ENCODE measurements at regions not wholly inside any gene's neighbourhood (a gene's known extent, or its start where the extent isn't known, plus 50 kb on each side); places are given as distances from the start of the nearest gene placed in this dataset.
A peak's percentile ranks its signal among the peaks of the same experiment; 100 is the strongest.
"Not testable (repeated sequence)": the region's sequence is repeated elsewhere in the genome, so short reads cannot be mapped to it uniquely, and the experiment has no call there.

DNA sequence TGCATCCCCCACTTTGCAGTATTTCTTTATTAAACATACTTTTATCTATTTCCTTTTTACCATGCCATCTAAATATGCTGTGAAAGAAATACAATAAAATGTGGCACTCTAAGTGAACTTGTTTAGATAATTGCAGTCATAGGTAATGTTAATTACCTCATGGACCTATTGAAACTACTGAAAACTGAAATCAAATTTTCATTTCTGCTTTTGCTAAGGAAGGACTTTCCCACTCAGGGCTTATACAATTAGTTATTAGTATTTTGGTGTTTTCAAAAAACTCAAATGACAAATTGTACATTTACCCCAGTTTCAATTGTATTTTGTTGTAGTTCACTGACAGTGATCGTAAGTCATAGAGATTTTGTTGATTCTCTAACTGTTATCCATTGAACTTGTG is 88.4 kb downstream of the ID4 start:
- DNase-seq (ENCODE audit: extremely low read depth, insufficient read length): peak; percentile 6
- Histone ChIP-seq H3K27me3 (replicated peaks; ENCODE audit: control insufficient read depth, insufficient read depth, low read length) (no peaks in the 10 kb centered on the region), H3K4me3 (replicated peaks; ENCODE audit: low read depth, low read length) (no peak overlapping the region), H3K36me3 (ENCODE audit: control insufficient read depth, insufficient read depth, low read length) (no peaks in the 10 kb centered on the region)
- TF ChIP-seq, protein P1, sequence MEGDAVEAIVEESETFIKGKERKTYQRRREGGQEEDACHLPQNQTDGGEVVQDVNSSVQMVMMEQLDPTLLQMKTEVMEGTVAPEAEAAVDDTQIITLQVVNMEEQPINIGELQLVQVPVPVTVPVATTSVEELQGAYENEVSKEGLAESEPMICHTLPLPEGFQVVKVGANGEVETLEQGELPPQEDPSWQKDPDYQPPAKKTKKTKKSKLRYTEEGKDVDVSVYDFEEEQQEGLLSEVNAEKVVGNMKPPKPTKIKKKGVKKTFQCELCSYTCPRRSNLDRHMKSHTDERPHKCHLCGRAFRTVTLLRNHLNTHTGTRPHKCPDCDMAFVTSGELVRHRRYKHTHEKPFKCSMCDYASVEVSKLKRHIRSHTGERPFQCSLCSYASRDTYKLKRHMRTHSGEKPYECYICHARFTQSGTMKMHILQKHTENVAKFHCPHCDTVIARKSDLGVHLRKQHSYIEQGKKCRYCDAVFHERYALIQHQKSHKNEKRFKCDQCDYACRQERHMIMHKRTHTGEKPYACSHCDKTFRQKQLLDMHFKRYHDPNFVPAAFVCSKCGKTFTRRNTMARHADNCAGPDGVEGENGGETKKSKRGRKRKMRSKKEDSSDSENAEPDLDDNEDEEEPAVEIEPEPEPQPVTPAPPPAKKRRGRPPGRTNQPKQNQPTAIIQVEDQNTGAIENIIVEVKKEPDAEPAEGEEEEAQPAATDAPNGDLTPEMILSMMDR (IDR thresholded peaks at IDR 0.05; ENCODE audit: insufficient read depth, low read length, poor library complexity, severe bottlenecking): no peak

DNA sequence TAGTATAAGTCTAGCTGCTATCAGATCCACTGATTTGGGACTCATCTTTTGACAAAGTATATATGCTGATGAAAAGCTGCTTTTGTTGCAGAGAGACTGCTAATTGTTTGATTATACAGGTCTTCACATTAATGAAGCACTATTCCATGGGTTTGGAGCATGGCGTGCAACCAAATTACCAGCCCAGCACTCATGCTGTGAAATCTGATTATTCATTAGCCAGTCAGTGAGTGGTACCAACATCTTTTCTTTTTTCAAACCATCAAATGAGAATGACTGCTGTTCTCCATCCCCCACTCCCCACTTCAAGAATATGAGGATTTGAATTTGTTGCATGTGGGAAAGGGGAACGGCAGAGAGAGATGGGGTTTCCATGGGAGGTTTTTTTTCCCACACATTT is 91.3 kb downstream of the ID4 start:
- TF ChIP-seq, protein P1 (IDR thresholded peaks at IDR 0.05; ENCODE audit: insufficient read depth, low read length, poor library complexity, severe bottlenecking): no peak

DNA sequence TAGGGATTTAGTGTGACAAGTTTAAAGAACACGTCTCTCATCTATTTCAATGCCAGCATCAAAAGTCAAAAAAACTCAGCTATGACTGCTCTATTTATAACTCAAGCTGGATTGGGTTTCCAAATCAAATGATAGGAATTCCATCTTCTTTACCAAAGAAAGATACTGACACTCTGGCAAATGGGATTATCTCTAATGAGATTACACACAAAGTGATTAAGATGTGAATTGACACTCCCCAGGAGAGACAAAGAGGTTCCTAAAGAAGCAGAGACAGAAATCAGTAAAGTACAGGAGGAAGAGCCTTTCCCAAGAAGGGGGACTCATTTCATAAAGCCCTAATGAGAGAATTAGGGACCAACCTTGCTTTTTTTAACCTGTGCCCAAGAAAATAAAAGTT is 92.1 kb downstream of the ID4 start:
- DNase-seq (ENCODE audit: extremely low read depth, insufficient read length): no peak
- TF ChIP-seq, protein P1 (IDR thresholded peaks at IDR 0.05; ENCODE audit: insufficient read depth, low read length, poor library complexity, severe bottlenecking): no peak
- Histone ChIP-seq H3K27me3 (replicated peaks; ENCODE audit: control insufficient read depth, insufficient read depth, low read length) (no peaks in the 10 kb centered on the region), H3K36me3 (ENCODE audit: control insufficient read depth, insufficient read depth, low read length) (no peaks in the 10 kb centered on the region), H3K4me3 (replicated peaks; ENCODE audit: low read depth, low read length) (no peak overlapping the region)

More for the DNA sequence above, 91.3 kb downstream of the ID4 start:
- Histone ChIP-seq H3K27me3 (replicated peaks; ENCODE audit: control insufficient read depth, insufficient read depth, low read length) (no peaks in the 10 kb centered on the region), H3K4me3 (replicated peaks; ENCODE audit: low read depth, low read length) (no peak overlapping the region), H3K36me3 (ENCODE audit: control insufficient read depth, insufficient read depth, low read length) (no peaks in the 10 kb centered on the region)
- DNase-seq (ENCODE audit: extremely low read depth, insufficient read length): no peak

DNA sequence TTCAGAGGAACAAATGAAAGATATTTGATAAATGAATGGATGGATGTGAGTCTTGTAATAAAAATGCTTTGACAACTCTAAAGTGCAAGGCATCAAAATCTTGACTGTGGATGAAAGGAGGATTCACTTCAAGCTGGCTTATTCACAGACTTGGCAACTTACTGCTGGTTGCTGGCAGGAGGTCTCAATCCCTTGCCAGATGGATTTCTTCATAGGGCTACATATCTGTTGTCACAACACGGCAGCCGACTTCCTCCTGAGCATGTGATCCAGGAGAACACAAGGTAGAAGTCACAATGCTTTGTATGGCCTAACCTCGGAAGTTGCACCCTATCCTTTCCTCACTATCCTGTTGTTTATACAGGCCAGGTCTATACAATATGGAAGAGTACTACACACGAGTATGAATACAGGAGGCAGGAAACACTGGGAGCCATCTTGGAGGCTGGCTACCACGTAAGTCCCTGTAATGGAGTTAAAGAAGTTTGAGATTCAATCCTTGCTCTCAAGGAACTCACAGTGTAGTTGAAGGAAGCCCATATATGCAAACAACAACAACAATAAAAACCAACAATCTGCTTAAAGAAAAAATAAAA is 97.9 kb downstream of the ID4 start:
- no peaks in the 10 kb centered on the region for H3K27me3 ChIP-seq (replicated peaks; ENCODE audit: control insufficient read depth, insufficient read depth, low read length)
- DNase-seq (ENCODE audit: extremely low read depth, insufficient read length): no peak
- TF ChIP-seq, protein P1 (IDR thresholded peaks at IDR 0.05; ENCODE audit: insufficient read depth, low read length, poor library complexity, severe bottlenecking): no peak
- no peak overlapping the region for H3K4me3 ChIP-seq (replicated peaks; ENCODE audit: low read depth, low read length)
- H3K36me3 ChIP-seq (ENCODE audit: control insufficient read depth, insufficient read depth, low read length): no peaks in the 10 kb centered on the region

DNA sequence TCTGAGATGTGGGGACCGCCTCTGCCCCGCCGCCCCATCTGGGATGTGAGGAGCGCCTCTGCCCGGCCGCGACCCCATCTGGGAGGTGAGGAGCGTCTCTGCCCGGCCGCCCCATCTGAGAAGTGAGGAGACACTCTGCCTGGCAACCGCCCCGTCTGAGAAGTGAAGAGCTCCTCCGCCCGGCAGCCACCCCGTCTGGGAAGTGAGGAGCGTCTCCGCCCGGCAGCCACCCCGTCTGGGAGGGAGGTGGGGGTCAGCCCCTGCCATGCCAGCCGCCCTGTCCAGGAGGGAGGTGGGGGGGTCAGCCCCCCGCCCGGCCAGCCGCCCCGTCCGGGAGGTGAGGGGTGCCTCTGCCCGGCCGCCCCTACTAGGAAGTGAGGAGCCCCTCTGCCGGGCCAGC is 102.2 kb downstream of the ID4 start:
- not testable (repeated sequence) for H3K4me3 ChIP-seq (replicated peaks; ENCODE audit: low read depth, low read length); DNase-seq (ENCODE audit: extremely low read depth, insufficient read length); H3K36me3 ChIP-seq (ENCODE audit: control insufficient read depth, insufficient read depth, low read length); H3K27me3 ChIP-seq (replicated peaks; ENCODE audit: control insufficient read depth, insufficient read depth, low read length)

DNA sequence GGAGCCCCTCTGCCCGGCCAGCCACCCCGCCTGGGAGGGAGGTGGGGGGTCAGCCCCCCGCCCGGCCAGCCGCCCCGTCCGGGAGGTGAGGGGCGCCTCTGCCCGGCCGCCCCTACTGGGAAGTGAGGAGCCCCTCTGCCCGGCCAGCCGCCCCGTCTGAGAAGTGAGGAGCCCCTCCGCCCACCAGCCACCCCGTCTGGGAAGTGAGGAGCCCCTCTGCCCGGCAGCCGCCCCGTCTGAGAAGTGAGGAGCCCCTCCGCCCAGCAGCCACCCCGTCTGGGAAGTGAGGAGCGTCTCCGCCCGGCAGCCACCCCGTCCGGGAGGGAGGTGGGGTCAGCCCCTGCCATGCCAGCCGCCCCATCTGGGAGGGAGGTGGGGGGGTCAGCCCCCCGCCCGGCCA is 102.8 kb downstream of the ID4 start:
- not testable (repeated sequence) for H3K27me3 ChIP-seq (replicated peaks; ENCODE audit: control insufficient read depth, insufficient read depth, low read length); H3K4me3 ChIP-seq (replicated peaks; ENCODE audit: low read depth, low read length); H3K36me3 ChIP-seq (ENCODE audit: control insufficient read depth, insufficient read depth, low read length); DNase-seq (ENCODE audit: extremely low read depth, insufficient read length)

DNA sequence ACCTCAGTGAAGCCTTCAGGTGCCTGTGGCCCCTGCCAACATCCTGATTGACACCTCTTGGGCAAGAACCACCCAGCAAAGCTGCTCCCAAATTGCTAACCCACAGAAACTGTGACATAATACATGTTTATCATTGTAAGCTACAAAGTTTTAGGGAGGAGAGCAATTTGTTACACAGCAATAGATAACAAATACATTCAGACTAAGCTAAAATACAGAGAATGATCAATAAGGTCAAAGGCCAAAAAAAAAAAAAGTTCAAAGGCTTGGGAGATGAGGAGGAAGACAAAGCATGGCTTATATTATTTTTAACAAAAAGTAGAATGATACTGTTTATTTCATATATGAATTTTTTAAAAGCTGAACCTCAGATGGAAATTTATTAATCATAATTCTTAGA is 105.9 kb downstream of the ID4 start:
- TF ChIP-seq, protein P1 (IDR thresholded peaks at IDR 0.05; ENCODE audit: insufficient read depth, low read length, poor library complexity, severe bottlenecking): no peak
- no peaks in the 10 kb centered on the region for H3K27me3 ChIP-seq (replicated peaks; ENCODE audit: control insufficient read depth, insufficient read depth, low read length)
- no peak overlapping the region for H3K4me3 ChIP-seq (replicated peaks; ENCODE audit: low read depth, low read length)
- no peak for DNase-seq (ENCODE audit: extremely low read depth, insufficient read length)
- H3K36me3 ChIP-seq (ENCODE audit: control insufficient read depth, insufficient read depth, low read length): no peaks in the 10 kb centered on the region

Data from GM06990 (cell line).